ENCODE measurements at regions not wholly inside any gene's neighbourhood (a gene's known extent, or its start where the extent isn't known, plus 50 kb on each side); places are given as distances from the start of the nearest gene placed in this dataset.

- TF ChIP-seq POLR2A (IDR thresholded peaks at IDR 0.05; ENCODE audit: control extremely low read depth in 1 of 2, low read depth in 2 of 2, low read length in 2 of 2) (no peak), NRF1 (IDR thresholded peaks at IDR 0.05; ENCODE audit: low read depth, low read length) (no peak), SIN3A (conservative IDR thresholded peaks at IDR 0.05 in 1 of 2, IDR thresholded peaks at IDR 0.05 in 1 of 2; ENCODE audit: low read depth in 1 of 2, low read length in 2 of 2) (no peak), KDM4A (IDR thresholded peaks at IDR 0.05; ENCODE audit: low read depth, low read length, severe bottlenecking) (no peak), CTCF (IDR thresholded peaks at IDR 0.05; ENCODE audit: control extremely low read depth in 1 of 3, insufficient read depth in 1 of 3, low read depth in 1 of 3, low read length in 3 of 3) (no peak), ZNF274 (IDR thresholded peaks at IDR 0.05; ENCODE audit: borderline replicate concordance, extremely low read depth, low read length) (no peak), GABPA (IDR thresholded peaks at IDR 0.05; ENCODE audit: borderline replicate concordance, insufficient read depth, low read length) (no peak), RXRA (IDR thresholded peaks at IDR 0.05; ENCODE audit: insufficient read depth, low read depth, low read length) (no peak), EP300 (IDR thresholded peaks at IDR 0.05; ENCODE audit: borderline replicate concordance in 1 of 2, low read depth in 2 of 2, low read length in 2 of 2) (no peak)
These were observed 69.9 kb upstream of the CDH5 start for GRCh38 chr16:66296591-66296990.

All from H1 (cell line).